ENCODE measurements at regions not wholly inside any gene's neighbourhood (a gene's known extent, or its start where the extent isn't known, plus 50 kb on each side); places are given as distances from the start of the nearest gene placed in this dataset.
A peak's percentile ranks its signal among the peaks of the same experiment; 100 is the strongest.
"Not testable (repeated sequence)": the region's sequence is repeated elsewhere in the genome, so short reads cannot be mapped to it uniquely, and the experiment has no call there.

GRCh38 chr15:66865622-66866611 lies 163.9 kb downstream of the SMAD6 start:
- no peak for DNase-seq

- no peak for DNase-seq
Observed at GRCh38 chr15:66866656-66867055, 164.6 kb downstream of the SMAD6 start.

- no peak for DNase-seq
Observed at GRCh38 chr15:66868918-66869317, 166.9 kb downstream of the SMAD6 start.

GRCh38 chr15:66870880-66871388 lies 168.9 kb downstream of the SMAD6 start:
- no peak for DNase-seq

GRCh38 chr15:66872405-66872804 lies 170.4 kb downstream of the SMAD6 start:
- DNase-seq = no peak

- not testable (repeated sequence) for DNase-seq
Observed at GRCh38 chr15:66873331-66873730, 171.3 kb downstream of the SMAD6 start.

GRCh38 chr15:66873856-66874255 lies 171.8 kb downstream of the SMAD6 start:
- no peak for DNase-seq

- no peak for DNase-seq
Observed at GRCh38 chr15:66875588-66876420, 173.8 kb downstream of the SMAD6 start.

GRCh38 chr15:66876421-66876730 lies 174.3 kb downstream of the SMAD6 start:
- no peak for DNase-seq

GRCh38 chr15:66876731-66877476 lies 174.9 kb downstream of the SMAD6 start:
- no peak for DNase-seq

GRCh38 chr15:66877477-66878271 lies 175.6 kb downstream of the SMAD6 start:
- no peak for DNase-seq

GRCh38 chr15:66878761-66879160 lies 176.7 kb downstream of the SMAD6 start:
- DNase-seq = no peak

GRCh38 chr15:66879531-66880368 lies 177.7 kb downstream of the SMAD6 start:
- DNase-seq = no peak

GRCh38 chr15:66880380-66881155 lies 178.5 kb downstream of the SMAD6 start:
- no peak for DNase-seq

- DNase-seq = no peak
Observed at GRCh38 chr15:66881173-66881905, 179.3 kb downstream of the SMAD6 start.

- peak; percentile 83 for DNase-seq
Observed at GRCh38 chr15:66882251-66883020, 180.4 kb downstream of the SMAD6 start.

- DNase-seq = peak; percentile 100
Observed at GRCh38 chr15:66883284-66883911, 181.4 kb downstream of the SMAD6 start.

- DNase-seq = no peak
Observed at GRCh38 chr15:66884115-66884622, 181.2 kb upstream of the SMAD3 start.
